HK-2 (cell line): ENCODE measurements at regions not wholly inside any gene's neighbourhood (a gene's known extent, or its start where the extent isn't known, plus 50 kb on each side); places are given as distances from the start of the nearest gene placed in this dataset.

ENCODE experiments used
- DNase-seq: peaks from one replicate; pipeline ENCODE4 v3.0.0-alpha.2; 2018; ENCODE audit not compliant: unreplicated experiment

DNA sequence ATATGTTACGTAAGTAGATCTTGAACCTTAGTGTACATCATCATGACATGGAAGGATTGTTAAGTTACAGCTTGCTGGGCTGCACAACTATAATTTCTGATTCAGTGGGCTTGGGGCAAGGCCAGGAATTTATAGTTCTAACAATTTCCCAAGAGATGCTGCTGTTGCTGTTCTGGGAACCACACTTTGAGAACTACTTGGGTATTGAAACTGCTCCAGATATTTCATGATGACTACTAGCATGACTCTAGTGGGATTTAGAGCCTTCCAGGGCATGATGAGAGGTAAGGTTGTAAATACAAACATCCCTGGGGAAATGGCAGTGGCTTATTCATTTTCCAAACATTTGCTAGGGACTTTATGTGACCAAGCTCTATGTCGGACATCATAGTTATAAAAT lies 904.8 kb upstream of the SEL1L start:
- no peak for DNase-seq

DNA sequence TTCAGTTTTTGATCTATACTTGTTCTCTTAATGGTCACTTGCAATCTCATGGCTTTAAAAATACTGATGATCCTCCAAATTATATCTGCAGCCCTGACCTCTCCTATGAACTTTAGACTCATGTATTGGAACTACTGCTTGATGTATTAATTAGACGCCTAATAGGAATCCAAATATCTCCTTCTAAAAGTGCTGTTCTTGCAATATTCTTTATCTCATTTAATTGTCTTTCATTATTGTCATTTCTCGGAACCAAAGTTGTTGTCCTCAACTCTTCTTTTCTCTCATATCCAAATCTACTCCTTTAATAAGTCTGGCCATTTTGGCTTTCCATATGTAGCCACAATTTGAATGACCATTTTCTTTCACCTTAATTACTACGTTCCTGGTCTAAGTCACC lies 907.6 kb upstream of the SEL1L start:
- no peak for DNase-seq

- DNase-seq = no peak
Measured at GRCh38 chr14:82445810-82446570, 912.3 kb upstream of the SEL1L start.

GRCh38 chr14:82447586-82447985 lies 913.9 kb upstream of the SEL1L start:
- DNase-seq = no peak

DNA sequence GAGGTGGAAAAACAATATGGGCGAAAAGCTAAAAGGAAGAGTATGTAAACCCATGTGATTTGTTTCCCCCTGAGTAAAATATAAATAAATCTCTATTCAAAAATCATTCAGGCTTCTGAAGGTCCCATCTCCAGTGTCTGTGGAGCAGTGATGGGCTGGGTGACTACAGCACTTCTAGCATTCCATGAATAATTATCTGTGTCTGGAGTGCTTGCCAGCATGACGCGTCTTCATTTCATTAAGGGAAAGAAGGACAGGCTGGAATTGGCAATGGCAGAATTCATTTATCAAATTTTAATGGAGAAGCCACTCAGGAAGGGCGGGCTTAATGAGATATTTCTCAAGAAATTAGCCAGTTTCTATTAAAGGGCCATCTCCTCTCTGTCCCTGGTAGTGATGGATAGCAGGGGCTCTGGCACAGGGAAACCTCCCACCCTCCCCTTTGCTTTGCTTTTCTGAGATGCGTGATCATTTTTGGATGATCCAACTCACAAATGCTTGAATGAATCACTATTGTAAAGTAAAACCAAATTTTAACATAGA lies 916.3 kb upstream of the SEL1L start:
- DNase-seq = no peak

DNA sequence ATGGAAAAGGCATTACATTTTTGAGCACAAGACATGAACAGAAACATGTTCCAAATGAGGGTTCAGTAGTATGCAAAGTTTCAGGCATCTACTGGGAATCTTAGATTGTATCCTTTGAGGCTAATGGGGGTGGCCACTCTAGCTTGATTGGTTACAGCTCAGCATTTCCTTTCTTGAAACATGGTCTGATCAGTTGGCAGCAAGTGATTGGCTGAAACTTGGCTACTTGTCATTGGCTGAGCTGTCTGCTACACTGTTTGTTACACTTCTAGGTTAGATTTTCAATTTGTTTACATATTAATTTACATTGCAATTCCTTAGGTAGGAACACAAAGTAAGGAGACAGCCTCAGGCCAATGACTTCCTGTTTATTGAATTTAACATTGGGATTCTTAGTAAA lies 918.0 kb upstream of the SEL1L start:
- DNase-seq = no peak

DNA sequence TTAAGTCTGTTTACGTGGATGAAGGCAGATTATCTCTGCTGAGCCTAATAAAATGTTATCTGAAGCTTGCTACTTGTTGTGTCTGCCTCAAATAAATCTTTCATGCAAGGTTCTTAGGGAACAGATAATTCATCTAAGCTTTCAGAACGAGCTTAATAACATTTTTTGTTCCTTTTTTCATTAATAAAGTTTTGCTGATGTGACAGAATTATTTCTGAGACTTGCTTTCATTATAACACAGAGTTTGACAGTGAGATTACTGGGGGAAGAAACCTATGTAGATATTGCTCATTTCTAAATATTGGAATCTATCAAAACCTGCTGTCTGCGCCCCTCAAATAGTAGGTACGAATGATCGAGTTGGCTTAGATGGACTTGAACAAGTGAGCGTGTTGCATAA lies 948.7 kb upstream of the SEL1L start:
- no peak for DNase-seq

DNA sequence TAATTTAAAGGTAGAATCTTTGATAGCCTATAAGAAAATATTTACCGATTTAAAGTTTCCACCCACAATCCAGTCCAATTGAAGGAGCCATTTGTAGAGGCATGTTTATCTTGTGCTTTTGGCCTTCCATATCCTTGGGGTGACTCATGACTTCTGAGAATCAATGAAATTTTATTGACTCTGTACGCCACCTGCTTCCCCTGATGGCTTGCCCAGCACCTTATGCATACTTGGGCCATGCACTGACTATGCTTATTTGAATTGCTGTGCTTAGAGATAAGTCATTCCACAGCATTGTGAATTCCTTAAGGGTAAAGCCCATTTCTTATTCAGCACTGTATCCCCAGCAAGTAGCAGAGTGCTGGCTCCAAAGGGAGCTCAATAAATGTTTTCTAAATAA lies 954.8 kb upstream of the SEL1L start:
- DNase-seq = no peak

GRCh38 chr14:82490397-82490796 lies 956.7 kb upstream of the SEL1L start:
- no peak for DNase-seq

DNA sequence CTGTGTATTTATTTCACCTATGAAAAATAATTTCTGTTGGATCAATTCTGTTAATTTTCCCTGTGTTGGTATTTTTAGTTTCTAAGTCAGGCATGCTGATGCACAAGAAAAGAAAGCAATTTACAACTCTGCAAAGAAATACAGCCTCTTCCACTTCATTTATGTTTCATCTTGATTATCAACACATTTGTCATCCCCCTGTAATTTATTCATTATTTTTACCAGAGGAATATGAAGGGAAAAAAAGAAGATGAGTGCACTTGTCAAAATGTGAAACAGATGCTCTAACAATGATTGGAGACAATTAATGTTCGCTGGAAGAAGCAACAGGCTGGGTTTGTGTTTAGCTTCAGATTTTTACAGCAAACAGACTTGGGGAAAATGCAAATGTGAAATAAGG lies 958.5 kb upstream of the SEL1L start:
- DNase-seq = no peak

DNA sequence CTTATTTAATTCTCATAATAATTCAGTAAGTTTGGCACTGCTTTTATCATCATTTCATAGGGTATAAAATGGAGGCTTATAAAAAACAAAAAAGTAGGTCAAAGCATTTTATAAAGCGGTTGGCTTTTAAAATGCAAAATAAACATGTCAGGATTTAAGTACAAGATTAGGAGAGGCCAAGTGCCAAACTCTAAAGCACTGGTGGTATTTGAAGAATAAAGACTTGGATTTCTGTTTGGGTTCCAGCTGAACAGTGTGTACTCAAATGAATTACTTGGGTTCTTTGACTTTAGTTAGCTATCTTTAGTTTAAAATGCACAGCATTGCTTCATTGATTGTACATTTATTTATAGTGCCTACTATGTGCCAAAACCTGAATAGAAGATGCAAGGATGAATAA lies 966.6 kb upstream of the SEL1L start:
- DNase-seq = no peak

DNA sequence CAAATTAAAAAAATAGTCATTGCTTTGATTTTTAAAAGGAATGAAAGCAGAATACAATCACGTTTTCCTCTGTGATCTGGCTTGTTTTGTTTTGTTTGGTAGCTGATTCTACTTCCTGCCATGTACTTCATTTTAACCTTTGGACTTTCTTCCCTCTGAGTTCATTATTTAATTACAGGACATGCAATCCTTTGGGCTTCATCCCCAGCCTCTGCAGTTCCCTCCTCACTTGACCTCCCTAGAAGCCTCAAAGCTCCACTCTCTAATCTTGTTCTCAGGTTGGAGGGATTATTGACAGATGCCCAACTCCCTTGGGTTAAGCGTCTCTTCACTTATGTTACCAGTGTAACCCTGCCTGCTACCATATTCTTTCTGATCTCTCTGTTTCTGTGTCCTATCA lies 967.9 kb upstream of the SEL1L start:
- no peak for DNase-seq

DNA sequence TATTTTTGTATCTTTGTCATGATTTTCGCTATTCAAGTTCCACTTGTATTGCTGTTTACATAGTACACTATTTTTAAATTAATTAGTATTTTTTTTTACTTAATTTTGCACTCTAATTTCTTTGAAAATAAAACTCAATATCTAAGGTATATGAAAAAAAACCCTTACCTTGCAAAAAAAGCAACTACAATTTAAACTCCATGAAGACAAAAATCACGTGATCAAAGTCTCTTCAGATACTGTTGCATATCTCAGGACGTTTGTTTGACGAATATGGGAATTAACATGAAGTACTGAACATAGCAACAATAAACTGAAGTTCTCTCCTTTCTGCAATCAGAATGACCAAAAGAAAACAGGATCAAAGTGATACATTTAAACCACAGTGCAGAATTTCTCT lies 968.4 kb upstream of the SEL1L start:
- DNase-seq = no peak

- DNase-seq = no peak
Measured at GRCh38 chr14:82504894-82505293, 971.2 kb upstream of the SEL1L start.

- DNase-seq = no peak
Measured at GRCh38 chr14:82510007-82510406, 976.4 kb upstream of the SEL1L start.

DNA sequence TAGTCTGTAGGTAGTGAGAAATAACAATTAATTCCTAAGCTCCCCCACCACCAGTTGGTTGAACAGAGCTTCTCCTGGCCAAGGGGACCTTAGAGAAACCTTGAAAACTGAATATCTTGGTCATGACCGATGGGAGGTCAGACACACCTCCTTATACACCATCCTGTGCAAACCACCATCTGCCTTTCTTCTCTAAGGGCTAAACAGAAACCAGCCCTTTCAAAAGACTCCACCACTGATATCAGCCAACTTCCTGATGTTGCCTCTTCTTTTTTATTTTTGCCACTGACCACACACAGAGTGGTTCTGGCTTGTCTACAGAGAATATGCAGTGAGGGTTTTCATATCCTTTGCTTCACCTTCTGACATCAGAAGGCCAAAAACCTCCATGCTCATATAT lies 977.7 kb upstream of the SEL1L start:
- no peak for DNase-seq

- no peak for DNase-seq
Measured at GRCh38 chr14:82520765-82521164, 987.1 kb upstream of the SEL1L start.

- DNase-seq = no peak
Measured at GRCh38 chr14:82521191-82521590, 987.5 kb upstream of the SEL1L start.

DNA sequence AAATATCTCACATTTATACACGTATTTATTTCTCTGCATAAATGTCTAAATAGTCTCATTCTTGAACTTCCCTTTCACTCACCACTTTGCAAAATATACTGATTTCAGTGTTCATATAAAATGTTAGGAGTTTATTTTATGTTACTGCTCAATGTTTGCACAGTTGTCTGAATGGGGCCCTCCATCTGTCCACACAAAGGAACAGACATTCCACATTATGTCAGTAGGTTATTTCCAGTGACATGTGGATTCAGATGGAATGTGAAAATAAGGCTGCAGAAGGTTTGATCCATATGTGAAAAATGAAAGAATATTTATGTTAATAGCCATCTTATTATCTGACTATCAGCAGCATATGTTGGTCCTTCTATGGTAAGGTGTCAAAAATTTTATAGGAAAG lies 994.4 kb upstream of the SEL1L start:
- no peak for DNase-seq

GRCh38 chr14:82533351-82533750 lies 999.7 kb upstream of the SEL1L start:
- DNase-seq = no peak

DNA sequence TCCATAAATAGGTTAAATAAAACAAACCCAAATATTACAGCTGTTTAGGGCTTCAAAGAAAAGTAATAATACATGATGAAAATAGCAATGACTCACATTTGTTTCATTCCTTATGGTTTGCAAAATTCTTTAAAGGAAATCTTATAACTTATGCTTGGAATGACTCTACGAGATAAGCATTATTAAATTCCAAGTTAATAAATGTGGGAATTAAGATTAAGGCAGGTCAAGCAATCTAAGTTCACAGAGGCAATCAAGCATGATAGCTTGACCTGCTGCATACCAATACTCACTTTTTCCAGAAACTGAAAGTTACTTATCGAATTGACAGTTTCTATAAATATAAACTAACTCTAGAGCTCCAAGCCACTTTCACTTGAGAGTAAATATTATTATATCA lies 1002.9 kb upstream of the SEL1L start:
- DNase-seq = no peak

DNA sequence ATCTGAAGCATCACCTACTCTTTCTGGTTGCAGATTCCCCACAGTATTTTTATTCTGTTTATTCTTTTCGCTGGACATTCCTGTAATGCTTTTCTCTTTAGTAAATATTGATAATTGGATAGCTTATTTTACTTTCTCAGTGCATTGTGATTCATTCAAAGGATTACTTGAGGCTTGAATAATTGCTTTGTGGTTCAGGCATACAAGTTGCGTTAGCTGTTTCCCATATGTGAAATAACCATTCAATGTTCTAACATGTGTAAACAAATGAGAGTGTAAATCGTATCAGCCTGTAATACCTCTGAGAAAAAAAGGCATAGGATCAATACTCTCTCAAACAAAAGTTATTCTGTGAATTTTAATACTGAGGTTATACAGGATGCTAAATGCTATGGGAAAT lies 1004.2 kb upstream of the SEL1L start:
- DNase-seq = no peak

DNA sequence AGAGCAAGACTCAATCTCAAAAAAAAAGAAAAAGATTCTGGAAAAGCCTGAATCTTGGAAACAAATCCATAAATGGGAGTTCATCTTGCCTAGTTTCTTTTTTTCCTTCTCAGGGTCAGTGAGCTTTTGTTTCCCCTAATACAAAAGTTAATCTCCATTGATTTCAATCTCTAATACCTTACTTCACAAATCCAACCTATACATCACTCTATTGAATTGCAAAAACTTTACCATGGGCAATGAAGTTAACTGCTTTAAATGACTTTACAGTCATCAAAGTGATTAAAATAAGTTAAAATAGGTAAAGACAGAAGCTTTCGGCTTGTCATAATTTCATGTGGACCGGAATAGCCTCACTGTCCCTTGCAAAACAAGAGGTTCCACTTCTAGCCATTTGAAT lies 1012.7 kb upstream of the SEL1L start:
- no peak for DNase-seq
